NCI-H82 treated with DMSO at 0.1 percent for 48 hours (cell line): ENCODE measurements at regions not wholly inside any gene's neighbourhood (a gene's known extent, or its start where the extent isn't known, plus 50 kb on each side); places are given as distances from the start of the nearest gene placed in this dataset.
"Not testable (repeated sequence)": the region's sequence is repeated elsewhere in the genome, so short reads cannot be mapped to it uniquely, and the experiment has no call there.

Experiments
- DNase-seq: peaks from one replicate; lab custom pipeline; 2025; ENCODE audit not compliant: unreplicated experiment; lab: John Stamatoyannopoulos, UW

GRCh38 chr9:134545543-134546245 is 95.9 kb upstream of the COL5A1 start:
- no peak for DNase-seq

- DNase-seq, result no peak
These were observed 95.3 kb upstream of the COL5A1 start for GRCh38 chr9:134546246-134546731.

- no peak for DNase-seq
These were observed 94.9 kb upstream of the COL5A1 start for GRCh38 chr9:134546746-134547145.

- DNase-seq, result no peak
These were observed 94.2 kb upstream of the COL5A1 start for GRCh38 chr9:134547161-134548100.

GRCh38 chr9:134548185-134548584 is 93.4 kb upstream of the COL5A1 start:
- no peak for DNase-seq

GRCh38 chr9:134548618-134549017 is 93.0 kb upstream of the COL5A1 start:
- no peak for DNase-seq

GRCh38 chr9:134549336-134549735 is 92.3 kb upstream of the COL5A1 start:
- DNase-seq, result no peak

GRCh38 chr9:134550081-134550480 is 91.5 kb upstream of the COL5A1 start:
- DNase-seq, result not testable (repeated sequence)

GRCh38 chr9:134550584-134550983 is 91.0 kb upstream of the COL5A1 start:
- DNase-seq, result no peak

- no peak for DNase-seq
These were observed 90.4 kb upstream of the COL5A1 start for GRCh38 chr9:134551176-134551575.

- no peak for DNase-seq
These were observed 89.8 kb upstream of the COL5A1 start for GRCh38 chr9:134551644-134552348.

GRCh38 chr9:134552349-134552990 is 89.1 kb upstream of the COL5A1 start:
- no peak for DNase-seq

- DNase-seq, result no peak
These were observed 88.3 kb upstream of the COL5A1 start for GRCh38 chr9:134553061-134553891.

GRCh38 chr9:134553996-134554372 is 87.6 kb upstream of the COL5A1 start:
- DNase-seq, result no peak

- DNase-seq, result no peak
These were observed 87.1 kb upstream of the COL5A1 start for GRCh38 chr9:134554373-134555093.

GRCh38 chr9:134555094-134555650 is 86.4 kb upstream of the COL5A1 start:
- DNase-seq, result no peak

GRCh38 chr9:134556531-134557068 is 85.0 kb upstream of the COL5A1 start:
- no peak for DNase-seq

GRCh38 chr9:134557331-134557730 is 84.3 kb upstream of the COL5A1 start:
- no peak for DNase-seq
